ENCODE measurements at regions not wholly inside any gene's neighbourhood (a gene's known extent, or its start where the extent isn't known, plus 50 kb on each side); places are given as distances from the start of the nearest gene placed in this dataset.
A peak's percentile ranks its signal among the peaks of the same experiment; 100 is the strongest.

GRCh38 chr3:184641430-184641829 is 70.4 kb downstream of the MAGEF1 start:
- Mint-ChIP-seq H3K4me1 (peaks cover 2% of the 10 kb centered on the region), H3K9me3 (ENCODE audit: low read depth) (no peaks in the 10 kb centered on the region), H3K27me3 (peaks cover 6% of the 10 kb centered on the region), H3K36me3 (no peaks in the 10 kb centered on the region), H3K27ac (no peak overlapping the region), H3K4me3 (no peak overlapping the region)
- DNase-seq (no peak), ATAC-seq (no peak)
- CTCF ChIA-PET, result interaction anchor here (2.5 kb wide), 1 partner anchor 80 kb away, joined by 10 read pairs; the partner anchor contains the start of gene EPHB3

GRCh38 chr3:184639351-184639750 is 72.5 kb downstream of the MAGEF1 start:
- Mint-ChIP-seq H3K27me3 (peaks cover 10% of the 10 kb centered on the region), H3K4me1 (peaks cover 3% of the 10 kb centered on the region), H3K4me3 (no peak overlapping the region), H3K27ac (no peak overlapping the region), H3K9me3 (ENCODE audit: low read depth) (no peaks in the 10 kb centered on the region), H3K36me3 (no peaks in the 10 kb centered on the region)
- CTCF ChIA-PET, result no interaction called here
- no peak for ATAC-seq
- no peak for DNase-seq

GRCh38 chr3:184637705-184638104 is 74.2 kb downstream of the MAGEF1 start:
- CTCF ChIA-PET, result interaction anchor here (1.7 kb wide), 1 partner anchor 76 kb away, joined by 4 read pairs; the partner anchor contains the start of gene EPHB3
- ATAC-seq (no peak), DNase-seq (no peak)
- peaks cover 10% of the 10 kb centered on the region for H3K27me3 Mint-ChIP-seq
- H3K9me3 Mint-ChIP-seq (ENCODE audit: low read depth), result no peaks in the 10 kb centered on the region
- H3K4me1 Mint-ChIP-seq, result peaks cover 3% of the 10 kb centered on the region
- no peaks in the 10 kb centered on the region for H3K36me3 Mint-ChIP-seq
- no peak overlapping the region for H3K27ac Mint-ChIP-seq
- H3K4me3 Mint-ChIP-seq, result no peak overlapping the region

- H3K36me3 Mint-ChIP-seq, result no peaks in the 10 kb centered on the region
- peak; percentile 68 for DNase-seq
- peaks cover 7% of the 10 kb centered on the region for H3K27me3 Mint-ChIP-seq
- ATAC-seq, result peak; percentile 74
- no peaks in the 10 kb centered on the region for H3K9me3 Mint-ChIP-seq (ENCODE audit: low read depth)
- CTCF ChIA-PET, result interaction anchor here (0.9 to 1.7 kb wide), 3 partner anchors 76 to 175 kb away, joined by 3 to 4 read pairs (median 3); partner anchors contain the start of genes EPHB3 and VPS8
- H3K4me3 Mint-ChIP-seq, result no peak overlapping the region
- H3K27ac Mint-ChIP-seq, result no peak overlapping the region
- H3K4me1 Mint-ChIP-seq, result peaks cover 3% of the 10 kb centered on the region
These were observed 75.0 kb downstream of the MAGEF1 start for GRCh38 chr3:184636741-184637316.

- H3K9me3 Mint-ChIP-seq (ENCODE audit: low read depth), result no peaks in the 10 kb centered on the region
- no peak for ATAC-seq
- H3K4me3 Mint-ChIP-seq, result no peak overlapping the region
These were observed 74.2 kb downstream of the EPHB3 start for GRCh38 chr3:184635774-184636173.

GRCh38 chr3:184635126-184635525 is 73.5 kb downstream of the EPHB3 start:
- DNase-seq (no peak), ATAC-seq (no peak)
- H3K36me3 Mint-ChIP-seq, result no peaks in the 10 kb centered on the region
- H3K27me3 Mint-ChIP-seq, result peaks cover 4% of the 10 kb centered on the region
- peaks cover 3% of the 10 kb centered on the region for H3K4me1 Mint-ChIP-seq
- H3K4me3 Mint-ChIP-seq, result no peak overlapping the region
- CTCF ChIA-PET, result interaction anchor here (2.1 kb wide), 1 partner anchor 74 kb away, joined by 6 read pairs; the partner anchor contains the start of gene EPHB3
- no peaks in the 10 kb centered on the region for H3K9me3 Mint-ChIP-seq (ENCODE audit: low read depth)
- H3K27ac Mint-ChIP-seq, result no peak overlapping the region

More at GRCh38 chr3:184635774-184636173, 74.2 kb downstream of the EPHB3 start:
- CTCF ChIA-PET, result interaction anchor here (1.7 kb wide), 1 partner anchor 75 kb away, joined by 4 read pairs; the partner anchor contains the start of gene EPHB3
- no peak overlapping the region for H3K27ac Mint-ChIP-seq
- peaks cover 4% of the 10 kb centered on the region for H3K27me3 Mint-ChIP-seq
- H3K4me1 Mint-ChIP-seq, result peaks cover 3% of the 10 kb centered on the region
- H3K36me3 Mint-ChIP-seq, result no peaks in the 10 kb centered on the region
- DNase-seq, result no peak

GRCh38 chr3:184633237-184633579 is 71.6 kb downstream of the EPHB3 start:
- H3K4me3 Mint-ChIP-seq, result no peak overlapping the region
- ATAC-seq (no peak), DNase-seq (no peak)
- H3K4me1 Mint-ChIP-seq, result peaks cover 3% of the 10 kb centered on the region
- no peak overlapping the region for H3K27ac Mint-ChIP-seq
- no peaks in the 10 kb centered on the region for H3K36me3 Mint-ChIP-seq
- no peaks in the 10 kb centered on the region for H3K9me3 Mint-ChIP-seq (ENCODE audit: low read depth)
- peaks cover 4% of the 10 kb centered on the region for H3K27me3 Mint-ChIP-seq
- CTCF ChIA-PET, result interaction anchor here (2.1 kb wide), 1 partner anchor 72 kb away, joined by 6 read pairs; the partner anchor contains the start of gene EPHB3

- ATAC-seq (no peak), DNase-seq (no peak)
- Mint-ChIP-seq H3K36me3 (no peaks in the 10 kb centered on the region), H3K4me1 (peaks cover 3% of the 10 kb centered on the region), H3K4me3 (no peak overlapping the region), H3K9me3 (ENCODE audit: low read depth) (no peaks in the 10 kb centered on the region), H3K27me3 (peaks cover 4% of the 10 kb centered on the region), H3K27ac (no peak overlapping the region)
- CTCF ChIA-PET, result interaction anchor here (2.1 kb wide), 1 partner anchor 72 kb away, joined by 6 read pairs; the partner anchor contains the start of gene EPHB3
These were observed 71.1 kb downstream of the EPHB3 start for GRCh38 chr3:184632551-184633236.

All from activated CD8-positive, alpha-beta memory T cell treated with anti-CD3 and anti-CD28 coated beads, Interleukin-2, amount 10 ng/mL, durations not matched to agents 7 days and 5 days (primary cell).